Mononuclear cell (primary cell): ENCODE measurements at regions not wholly inside any gene's neighbourhood (a gene's known extent, or its start where the extent isn't known, plus 50 kb on each side); places are given as distances from the start of the nearest gene placed in this dataset.

ENCODE experiments used
- H3K27me3 ChIP-seq: 2 replicates; pipeline ENCODE4 v1.6.0; 2011; ENCODE audit warnings: low read length, control low read depth; ENCODE audit not compliant: insufficient read depth
- H3K4me1 ChIP-seq: 2 replicates; pipeline ENCODE4 v1.5.1; 2011; ENCODE audit warnings: mild to moderate bottlenecking, low read length, control low read depth; ENCODE audit not compliant: insufficient read depth
- H3K4me3 ChIP-seq: 2 replicates; pipeline ENCODE4 v1.5.1; 2011; ENCODE audit warnings: mild to moderate bottlenecking, low read length, moderate library complexity
- H3K9me3 ChIP-seq: 2 replicates; pipeline ENCODE4 v1.5.1; 2011; ENCODE audit warnings: low read depth, mild to moderate bottlenecking, control low read depth, low read length

GRCh38 chr3:102063572-102063971, 214.3 kb downstream of the NFKBIZ start:
- H3K4me3 ChIP-seq, result no peak overlapping the region
- peaks cover 15% of the 10 kb centered on the region for H3K4me1 ChIP-seq
- no peaks in the 10 kb centered on the region for H3K9me3 ChIP-seq
- H3K27me3 ChIP-seq, result no peaks in the 10 kb centered on the region

- H3K4me3 ChIP-seq, result no peak overlapping the region
- H3K9me3 ChIP-seq, result no peaks in the 10 kb centered on the region
- H3K27me3 ChIP-seq, result no peaks in the 10 kb centered on the region
- no peaks in the 10 kb centered on the region for H3K4me1 ChIP-seq
Measured at GRCh38 chr3:102066470-102066869, 217.2 kb downstream of the NFKBIZ start.

- Histone ChIP-seq H3K4me1 (no peaks in the 10 kb centered on the region), H3K4me3 (no peak overlapping the region), H3K27me3 (no peaks in the 10 kb centered on the region), H3K9me3 (no peaks in the 10 kb centered on the region)
Measured at GRCh38 chr3:102068327-102068726, 219.0 kb downstream of the NFKBIZ start.

GRCh38 chr3:102068736-102069135, 219.4 kb downstream of the NFKBIZ start:
- Histone ChIP-seq H3K27me3 (no peaks in the 10 kb centered on the region), H3K4me3 (no peak overlapping the region), H3K9me3 (no peaks in the 10 kb centered on the region), H3K4me1 (no peaks in the 10 kb centered on the region)

GRCh38 chr3:102069211-102069662, 219.9 kb downstream of the NFKBIZ start:
- H3K9me3 ChIP-seq, result no peaks in the 10 kb centered on the region
- no peak overlapping the region for H3K4me3 ChIP-seq
- no peaks in the 10 kb centered on the region for H3K27me3 ChIP-seq
- H3K4me1 ChIP-seq, result no peaks in the 10 kb centered on the region

GRCh38 chr3:102074946-102075345, 225.6 kb downstream of the NFKBIZ start:
- peaks cover 13% of the 10 kb centered on the region for H3K4me1 ChIP-seq
- H3K27me3 ChIP-seq, result no peaks in the 10 kb centered on the region
- H3K9me3 ChIP-seq, result no peaks in the 10 kb centered on the region
- H3K4me3 ChIP-seq, result no peak overlapping the region

- Histone ChIP-seq H3K4me3 (no peak overlapping the region), H3K9me3 (no peaks in the 10 kb centered on the region), H3K27me3 (no peaks in the 10 kb centered on the region), H3K4me1 (peaks cover 15% of the 10 kb centered on the region)
Measured at GRCh38 chr3:102078401-102078800, 229.1 kb downstream of the NFKBIZ start.

- H3K4me1 ChIP-seq, result peaks cover 15% of the 10 kb centered on the region
- no peak overlapping the region for H3K4me3 ChIP-seq
- H3K27me3 ChIP-seq, result no peaks in the 10 kb centered on the region
- H3K9me3 ChIP-seq, result no peaks in the 10 kb centered on the region
Measured at GRCh38 chr3:102078854-102079808, 229.8 kb downstream of the NFKBIZ start.

- no peaks in the 10 kb centered on the region for H3K27me3 ChIP-seq
- H3K9me3 ChIP-seq, result no peaks in the 10 kb centered on the region
- no peak overlapping the region for H3K4me3 ChIP-seq
- H3K4me1 ChIP-seq, result peaks cover 15% of the 10 kb centered on the region
Measured at GRCh38 chr3:102079809-102080197, 230.5 kb downstream of the NFKBIZ start.

- H3K4me1 ChIP-seq, result peaks cover 15% of the 10 kb centered on the region
- no peaks in the 10 kb centered on the region for H3K9me3 ChIP-seq
- no peaks in the 10 kb centered on the region for H3K27me3 ChIP-seq
- H3K4me3 ChIP-seq, result no peak overlapping the region
Measured at GRCh38 chr3:102081572-102082289, 232.4 kb downstream of the NFKBIZ start.

GRCh38 chr3:102083473-102083872, 234.2 kb downstream of the NFKBIZ start:
- Histone ChIP-seq H3K4me3 (no peak overlapping the region), H3K27me3 (no peaks in the 10 kb centered on the region)

GRCh38 chr3:102084006-102084405, 234.7 kb downstream of the NFKBIZ start:
- Histone ChIP-seq H3K4me1 (peaks cover 12% of the 10 kb centered on the region), H3K9me3 (no peaks in the 10 kb centered on the region), H3K27me3 (no peaks in the 10 kb centered on the region), H3K4me3 (no peak overlapping the region)

More at GRCh38 chr3:102083473-102083872, 234.2 kb downstream of the NFKBIZ start:
- H3K9me3 ChIP-seq, result no peaks in the 10 kb centered on the region
- peaks cover 15% of the 10 kb centered on the region for H3K4me1 ChIP-seq

- Histone ChIP-seq H3K27me3 (no peaks in the 10 kb centered on the region), H3K9me3 (no peaks in the 10 kb centered on the region), H3K4me1 (peaks cover 5% of the 10 kb centered on the region), H3K4me3 (no peak overlapping the region)
Measured at GRCh38 chr3:102084704-102085103, 235.4 kb downstream of the NFKBIZ start.

- Histone ChIP-seq H3K9me3 (no peaks in the 10 kb centered on the region), H3K4me3 (no peak overlapping the region), H3K27me3 (no peaks in the 10 kb centered on the region), H3K4me1 (no peaks in the 10 kb centered on the region)
Measured at GRCh38 chr3:102085431-102086176, 236.3 kb downstream of the NFKBIZ start.

GRCh38 chr3:102087236-102087635, 237.9 kb downstream of the NFKBIZ start:
- H3K4me1 ChIP-seq, result no peaks in the 10 kb centered on the region
- no peaks in the 10 kb centered on the region for H3K27me3 ChIP-seq
- H3K9me3 ChIP-seq, result no peaks in the 10 kb centered on the region
- no peak overlapping the region for H3K4me3 ChIP-seq
